ENCODE measurements at regions not wholly inside any gene's neighbourhood (a gene's known extent, or its start where the extent isn't known, plus 50 kb on each side); places are given as distances from the start of the nearest gene placed in this dataset.

- Histone ChIP-seq H3K9me3 (ENCODE audit: control insufficient read depth, insufficient read depth, low read length) (no peaks in the 10 kb centered on the region), H3K9ac (ENCODE audit: low read depth, low read length) (no peak overlapping the region), H3K4me1 (ENCODE audit: insufficient read depth, low read length) (no peaks in the 10 kb centered on the region), H3K36me3 (ENCODE audit: insufficient read depth, low read length) (no peaks in the 10 kb centered on the region)
Measured at GRCh38 chr12:98062464-98063245, 452.7 kb upstream of the TMPO start.

- H3K4me1 ChIP-seq (ENCODE audit: insufficient read depth, low read length) = no peaks in the 10 kb centered on the region
- H3K36me3 ChIP-seq (ENCODE audit: insufficient read depth, low read length) = no peaks in the 10 kb centered on the region
- no peaks in the 10 kb centered on the region for H3K9me3 ChIP-seq (ENCODE audit: control insufficient read depth, insufficient read depth, low read length)
- H3K9ac ChIP-seq (ENCODE audit: low read depth, low read length) = no peak overlapping the region
Measured at GRCh38 chr12:98064501-98064900, 450.9 kb upstream of the TMPO start.

- H3K4me1 ChIP-seq (ENCODE audit: insufficient read depth, low read length) = no peaks in the 10 kb centered on the region
- no peaks in the 10 kb centered on the region for H3K36me3 ChIP-seq (ENCODE audit: insufficient read depth, low read length)
- H3K9me3 ChIP-seq (ENCODE audit: control insufficient read depth, insufficient read depth, low read length) = no peaks in the 10 kb centered on the region
- H3K9ac ChIP-seq (ENCODE audit: low read depth, low read length) = no peak overlapping the region
Measured at GRCh38 chr12:98067795-98068194, 447.6 kb upstream of the TMPO start.

DNA sequence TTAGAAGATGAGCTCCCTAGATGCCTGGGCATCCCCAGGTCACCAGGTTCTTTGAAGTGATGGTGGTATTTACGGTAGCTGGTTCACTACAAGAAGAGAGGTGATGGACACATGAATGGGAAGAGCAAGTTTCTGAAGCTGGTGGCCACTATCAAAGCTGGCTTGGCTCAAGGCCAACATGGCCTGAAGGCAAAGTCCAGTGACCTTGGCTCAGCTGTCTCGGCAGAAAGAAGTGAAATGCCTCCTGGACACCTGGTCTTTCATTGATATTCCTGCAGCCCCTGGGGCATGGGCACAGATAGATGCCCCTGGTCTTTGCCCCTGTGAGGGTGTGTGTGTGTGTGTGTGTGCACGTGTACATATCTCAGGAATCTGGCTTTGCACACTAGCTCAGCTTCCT is 441.8 kb upstream of the TMPO start:
- Histone ChIP-seq H3K9me3 (ENCODE audit: control insufficient read depth, insufficient read depth, low read length) (no peaks in the 10 kb centered on the region), H3K9ac (ENCODE audit: low read depth, low read length) (no peak overlapping the region), H3K36me3 (ENCODE audit: insufficient read depth, low read length) (no peaks in the 10 kb centered on the region), H3K4me1 (ENCODE audit: insufficient read depth, low read length) (peaks cover 4% of the 10 kb centered on the region; the same call in 1 of the 2 replicates)

GRCh38 chr12:98074286-98074685 is 441.1 kb upstream of the TMPO start:
- Histone ChIP-seq H3K9me3 (ENCODE audit: control insufficient read depth, insufficient read depth, low read length) (no peaks in the 10 kb centered on the region), H3K9ac (ENCODE audit: low read depth, low read length) (no peak overlapping the region), H3K4me1 (ENCODE audit: insufficient read depth, low read length) (peaks cover 4% of the 10 kb centered on the region; the same call in 1 of the 2 replicates), H3K36me3 (ENCODE audit: insufficient read depth, low read length) (no peaks in the 10 kb centered on the region)

DNA sequence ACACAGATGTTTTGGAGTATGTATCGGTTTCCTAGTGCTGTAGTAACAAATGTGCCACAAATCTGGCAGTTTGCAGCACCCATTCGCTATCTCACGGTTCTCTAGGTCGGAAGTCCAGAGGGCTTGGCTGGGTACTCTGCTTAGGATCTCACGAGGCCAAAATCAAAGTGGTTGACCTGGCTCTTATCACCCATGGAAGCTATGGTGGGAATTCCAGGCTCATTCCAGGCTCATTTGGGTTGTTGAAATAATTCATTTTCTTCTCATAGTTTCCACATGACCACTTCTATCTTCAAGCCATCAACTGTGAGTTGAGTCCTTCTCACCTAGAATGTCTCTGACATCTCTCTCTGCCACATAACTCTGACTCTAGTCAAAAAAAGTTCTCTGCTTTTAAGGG is 431.0 kb upstream of the TMPO start:
- Histone ChIP-seq H3K9ac (ENCODE audit: low read depth, low read length) (no peak overlapping the region), H3K36me3 (ENCODE audit: insufficient read depth, low read length) (no peaks in the 10 kb centered on the region), H3K4me1 (ENCODE audit: insufficient read depth, low read length) (no peaks in the 10 kb centered on the region), H3K9me3 (ENCODE audit: control insufficient read depth, insufficient read depth, low read length) (no peaks in the 10 kb centered on the region)

- H3K9ac ChIP-seq (ENCODE audit: low read depth, low read length) = no peak overlapping the region
- H3K9me3 ChIP-seq (ENCODE audit: control insufficient read depth, insufficient read depth, low read length) = no peaks in the 10 kb centered on the region
- no peaks in the 10 kb centered on the region for H3K36me3 ChIP-seq (ENCODE audit: insufficient read depth, low read length)
- H3K4me1 ChIP-seq (ENCODE audit: insufficient read depth, low read length) = no peaks in the 10 kb centered on the region
Measured at GRCh38 chr12:98085046-98085755, 430.2 kb upstream of the TMPO start.

DNA sequence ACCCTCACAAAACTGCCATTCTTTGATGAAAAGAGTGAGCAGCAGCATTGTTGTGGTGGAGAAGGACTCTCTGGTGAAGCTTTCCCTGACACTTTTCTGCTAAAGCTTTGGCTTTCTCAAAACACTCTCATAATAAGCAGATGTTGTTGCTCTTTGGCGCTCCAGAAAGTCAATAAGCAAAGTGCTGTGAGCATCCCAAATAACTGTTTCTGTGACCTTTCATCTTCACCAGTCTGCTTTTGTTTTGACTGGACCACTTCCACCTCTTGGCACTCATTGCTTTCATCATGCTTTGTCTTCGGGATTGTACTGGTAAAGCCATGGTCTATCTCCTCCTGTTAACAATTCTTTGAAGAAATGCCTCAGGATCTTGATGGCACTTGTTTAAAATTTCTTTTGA is 424.7 kb upstream of the TMPO start:
- Histone ChIP-seq H3K9ac (ENCODE audit: low read depth, low read length) (no peak overlapping the region), H3K36me3 (ENCODE audit: insufficient read depth, low read length) (no peaks in the 10 kb centered on the region), H3K4me1 (ENCODE audit: insufficient read depth, low read length) (no peaks in the 10 kb centered on the region), H3K9me3 (ENCODE audit: control insufficient read depth, insufficient read depth, low read length) (no peaks in the 10 kb centered on the region; the same call in 1 of the 2 replicates)

DNA sequence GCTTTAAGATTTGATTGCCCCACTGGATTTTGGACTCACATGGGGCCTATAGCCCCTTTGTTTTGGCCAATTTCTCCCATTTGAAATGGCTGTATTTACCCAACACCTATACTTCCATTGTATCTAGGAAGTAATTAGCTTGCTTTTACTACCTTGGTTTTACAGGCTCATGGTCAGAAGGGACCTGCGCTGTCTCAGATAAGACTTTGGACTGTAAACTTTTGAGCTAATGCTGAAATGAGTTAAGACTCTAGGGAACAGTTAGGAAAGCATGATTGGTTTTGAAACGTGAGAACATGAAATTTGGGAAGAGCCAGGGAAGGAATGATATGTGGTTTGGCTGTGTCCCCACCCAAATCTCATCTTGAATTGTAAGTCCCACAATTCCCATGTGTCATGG is 419.0 kb upstream of the TMPO start:
- no peak overlapping the region for H3K9ac ChIP-seq (ENCODE audit: low read depth, low read length)
- H3K9me3 ChIP-seq (ENCODE audit: control insufficient read depth, insufficient read depth, low read length) = no peaks in the 10 kb centered on the region; the same call in 1 of the 2 replicates
- no peaks in the 10 kb centered on the region for H3K4me1 ChIP-seq (ENCODE audit: insufficient read depth, low read length)
- H3K36me3 ChIP-seq (ENCODE audit: insufficient read depth, low read length) = no peaks in the 10 kb centered on the region

DNA sequence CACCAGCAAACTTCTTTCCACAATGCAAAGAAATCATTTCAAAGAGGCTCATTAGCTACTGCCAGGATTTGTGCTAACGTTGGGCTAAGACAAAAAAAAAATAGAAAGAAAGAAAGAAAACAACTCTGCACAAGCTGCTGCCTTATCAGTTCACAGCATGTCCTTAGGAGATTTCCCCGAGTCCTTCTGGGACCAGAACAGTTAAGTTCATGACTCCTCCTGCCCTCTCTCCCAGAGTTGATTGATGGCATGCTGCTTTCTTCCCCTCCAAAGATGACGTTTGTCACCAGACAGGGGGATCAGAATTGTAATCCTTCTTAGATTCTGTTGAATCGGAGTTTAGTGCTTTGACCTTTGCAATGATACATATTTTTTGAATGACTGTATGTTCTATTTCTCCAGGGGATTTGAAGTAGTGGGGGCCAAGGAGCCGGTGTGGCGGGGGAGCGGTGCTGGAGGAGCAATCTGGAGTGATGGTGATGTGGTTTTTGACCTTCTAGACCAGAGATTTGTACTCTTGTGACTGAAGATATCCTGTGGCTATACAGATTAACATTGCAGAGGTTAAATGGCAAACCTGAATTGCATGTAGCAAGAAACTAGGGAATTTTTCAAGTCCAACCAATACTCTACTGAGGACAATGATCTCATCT is 409.2 kb upstream of the TMPO start:
- H3K36me3 ChIP-seq (ENCODE audit: insufficient read depth, low read length) = no peaks in the 10 kb centered on the region
- no peaks in the 10 kb centered on the region; the same call in 1 of the 2 replicates for H3K4me1 ChIP-seq (ENCODE audit: insufficient read depth, low read length)
- no peak overlapping the region for H3K9ac ChIP-seq (ENCODE audit: low read depth, low read length)
- no peaks in the 10 kb centered on the region for H3K9me3 ChIP-seq (ENCODE audit: control insufficient read depth, insufficient read depth, low read length)

- H3K9ac ChIP-seq (ENCODE audit: low read depth, low read length) = no peak overlapping the region
- H3K9me3 ChIP-seq (ENCODE audit: control insufficient read depth, insufficient read depth, low read length) = no peaks in the 10 kb centered on the region
- no peaks in the 10 kb centered on the region for H3K36me3 ChIP-seq (ENCODE audit: insufficient read depth, low read length)
- H3K4me1 ChIP-seq (ENCODE audit: insufficient read depth, low read length) = no peaks in the 10 kb centered on the region; the same call in 1 of the 2 replicates
Measured at GRCh38 chr12:98109266-98109665, 406.1 kb upstream of the TMPO start.

DNA sequence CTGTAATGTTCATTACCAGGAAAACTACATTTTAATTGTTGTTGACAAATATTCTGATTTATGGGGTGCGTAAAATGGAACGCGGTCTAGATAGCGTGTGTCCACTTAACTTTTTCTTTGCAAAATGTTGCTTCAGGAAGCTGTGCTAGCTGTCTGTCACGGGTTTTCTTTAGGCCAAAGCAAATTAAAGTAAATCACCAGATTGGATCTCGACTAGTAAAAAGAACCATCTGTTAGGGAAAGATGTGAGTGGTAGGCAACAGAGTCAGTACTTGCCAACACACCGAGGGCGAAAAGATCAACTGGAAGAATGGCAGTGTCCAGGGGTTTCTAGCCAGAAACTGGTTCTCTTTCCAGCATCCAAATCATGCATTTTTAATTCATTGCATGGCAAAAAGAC is 404.9 kb upstream of the TMPO start:
- Histone ChIP-seq H3K9ac (ENCODE audit: low read depth, low read length) (no peak overlapping the region), H3K4me1 (ENCODE audit: insufficient read depth, low read length) (no peaks in the 10 kb centered on the region; the same call in 1 of the 2 replicates), H3K36me3 (ENCODE audit: insufficient read depth, low read length) (no peaks in the 10 kb centered on the region)

GRCh38 chr12:98113548-98113947 is 401.8 kb upstream of the TMPO start:
- no peaks in the 10 kb centered on the region; the same call in 1 of the 2 replicates for H3K4me1 ChIP-seq (ENCODE audit: insufficient read depth, low read length)
- H3K9me3 ChIP-seq (ENCODE audit: control insufficient read depth, insufficient read depth, low read length) = no peaks in the 10 kb centered on the region
- H3K36me3 ChIP-seq (ENCODE audit: insufficient read depth, low read length) = no peaks in the 10 kb centered on the region
- no peak overlapping the region for H3K9ac ChIP-seq (ENCODE audit: low read depth, low read length)

More for the DNA sequence above, 404.9 kb upstream of the TMPO start:
- no peaks in the 10 kb centered on the region for H3K9me3 ChIP-seq (ENCODE audit: control insufficient read depth, insufficient read depth, low read length)

DNA sequence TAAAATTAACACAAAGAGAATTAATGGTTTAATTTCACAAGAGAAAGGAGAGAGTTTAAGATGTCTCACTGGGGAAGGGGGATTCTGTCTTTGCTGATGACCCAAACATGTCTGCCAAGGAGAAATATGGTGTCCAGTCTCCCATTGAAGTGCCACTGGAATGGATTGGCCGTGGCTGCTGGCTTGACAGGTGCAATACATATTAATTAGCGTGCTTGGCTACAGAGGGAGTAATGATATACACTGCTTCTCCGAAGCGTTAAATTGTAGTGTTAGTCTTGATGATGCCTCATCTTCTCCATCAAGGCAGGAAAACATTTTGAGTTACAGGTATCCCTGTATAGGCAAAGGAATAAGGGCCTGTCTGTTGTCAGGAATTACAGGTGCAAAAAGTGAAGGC is 393.4 kb upstream of the TMPO start:
- Histone ChIP-seq H3K9me3 (ENCODE audit: control insufficient read depth, insufficient read depth, low read length) (no peaks in the 10 kb centered on the region), H3K36me3 (ENCODE audit: insufficient read depth, low read length) (no peaks in the 10 kb centered on the region), H3K9ac (ENCODE audit: low read depth, low read length) (no peak overlapping the region), H3K4me1 (ENCODE audit: insufficient read depth, low read length) (no peaks in the 10 kb centered on the region)
